ENCODE measurements at regions not wholly inside any gene's neighbourhood (a gene's known extent, or its start where the extent isn't known, plus 50 kb on each side); places are given as distances from the start of the nearest gene placed in this dataset.

- DNase-seq (ENCODE audit: low spot score), result no peak
- no peak overlapping the region for H3K27ac Mint-ChIP-seq
These were observed 142.7 kb upstream of the RBMS3 start for GRCh38 chr3:29138171-29138570.

DNA sequence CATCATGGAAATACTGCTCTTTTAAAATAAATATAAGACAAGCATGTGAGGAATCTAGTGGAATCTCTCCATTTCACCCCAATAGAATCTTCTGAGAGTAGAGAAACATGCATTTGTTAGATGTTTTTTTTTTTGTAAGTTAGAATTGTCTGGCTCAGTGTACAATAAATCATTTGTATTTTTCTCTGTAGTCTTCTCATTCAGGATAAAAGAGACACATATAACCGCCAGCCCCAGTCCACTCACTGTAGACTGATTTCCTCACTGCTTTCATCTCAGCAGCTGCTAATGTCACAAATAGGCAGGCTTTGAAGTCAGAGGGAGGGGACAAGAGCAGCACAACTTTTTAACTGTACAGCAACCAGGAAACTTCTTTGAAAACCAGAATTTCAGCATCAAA lies 140.2 kb upstream of the RBMS3 start:
- no peaks in the 10 kb centered on the region for H3K36me3 ChIP-seq
- H3K27ac ChIP-seq, result no peak overlapping the region
- no peaks in the 10 kb centered on the region for H3F3A ChIP-seq (ENCODE audit: low read depth)
- H3K27me3 ChIP-seq, result no peaks in the 10 kb centered on the region
- peak overlapping the region; percentile 66 for H2AFZ ChIP-seq (replicated peaks)
- no peak overlapping the region for H3K9ac ChIP-seq
- no peak overlapping the region for H3K27ac Mint-ChIP-seq
- no peaks in the 10 kb centered on the region for H3K36me3 Mint-ChIP-seq
- peaks cover 14% of the 10 kb centered on the region for H3K4me1 ChIP-seq
- H3K4me3 Mint-ChIP-seq, result no peak overlapping the region
- TF ChIP-seq EZH2 (IDR thresholded peaks at IDR 0.05), result no peak
- no peak for TF ChIP-seq EZH2phosphoT487 (IDR thresholded peaks at IDR 0.05)
- TF ChIP-seq CTCF (IDR thresholded peaks at IDR 0.05), result no peak
- no peaks in the 10 kb centered on the region for H3K79me2 ChIP-seq (ENCODE audit: low read depth)
- H3K4me3 ChIP-seq, result no peak overlapping the region
- H3K9me3 ChIP-seq (ENCODE audit: low read depth), result no peaks in the 10 kb centered on the region
- H3K4me2 ChIP-seq, result no peak overlapping the region
- no peaks in the 10 kb centered on the region for H4K20me1 ChIP-seq (ENCODE audit: low read depth)
- no peaks in the 10 kb centered on the region for H3K9me3 Mint-ChIP-seq
- no peak for DNase-seq (ENCODE audit: low spot score)
- peaks cover 5% of the 10 kb centered on the region for H3K4me1 Mint-ChIP-seq
- no peaks in the 10 kb centered on the region for H3K27me3 Mint-ChIP-seq (ENCODE audit: insufficient read depth, low read depth)

More at GRCh38 chr3:29138171-29138570, 142.7 kb upstream of the RBMS3 start:
- H3K9me3 ChIP-seq (ENCODE audit: low read depth), result no peaks in the 10 kb centered on the region
- H3K4me1 ChIP-seq, result peaks cover 14% of the 10 kb centered on the region
- no peak overlapping the region for H3K4me2 ChIP-seq
- peaks cover 6% of the 10 kb centered on the region for H3K4me1 Mint-ChIP-seq
- no peaks in the 10 kb centered on the region for H3K9me3 Mint-ChIP-seq
- no peaks in the 10 kb centered on the region for H3F3A ChIP-seq (ENCODE audit: low read depth)
- H3K9ac ChIP-seq, result no peak overlapping the region
- H2AFZ ChIP-seq (replicated peaks), result no peak overlapping the region
- no peaks in the 10 kb centered on the region for H4K20me1 ChIP-seq (ENCODE audit: low read depth)
- no peak overlapping the region for H3K4me3 ChIP-seq
- no peaks in the 10 kb centered on the region for H3K27me3 Mint-ChIP-seq (ENCODE audit: insufficient read depth, low read depth)
- no peaks in the 10 kb centered on the region for H3K36me3 Mint-ChIP-seq
- no peak for TF ChIP-seq EZH2phosphoT487 (IDR thresholded peaks at IDR 0.05)
- no peak for TF ChIP-seq EZH2 (IDR thresholded peaks at IDR 0.05)
- no peak for TF ChIP-seq CTCF (IDR thresholded peaks at IDR 0.05)
- no peaks in the 10 kb centered on the region for H3K36me3 ChIP-seq
- no peaks in the 10 kb centered on the region for H3K27me3 ChIP-seq
- no peaks in the 10 kb centered on the region for H3K79me2 ChIP-seq (ENCODE audit: low read depth)
- no peak overlapping the region for H3K27ac ChIP-seq
- no peak overlapping the region for H3K4me3 Mint-ChIP-seq

DNA sequence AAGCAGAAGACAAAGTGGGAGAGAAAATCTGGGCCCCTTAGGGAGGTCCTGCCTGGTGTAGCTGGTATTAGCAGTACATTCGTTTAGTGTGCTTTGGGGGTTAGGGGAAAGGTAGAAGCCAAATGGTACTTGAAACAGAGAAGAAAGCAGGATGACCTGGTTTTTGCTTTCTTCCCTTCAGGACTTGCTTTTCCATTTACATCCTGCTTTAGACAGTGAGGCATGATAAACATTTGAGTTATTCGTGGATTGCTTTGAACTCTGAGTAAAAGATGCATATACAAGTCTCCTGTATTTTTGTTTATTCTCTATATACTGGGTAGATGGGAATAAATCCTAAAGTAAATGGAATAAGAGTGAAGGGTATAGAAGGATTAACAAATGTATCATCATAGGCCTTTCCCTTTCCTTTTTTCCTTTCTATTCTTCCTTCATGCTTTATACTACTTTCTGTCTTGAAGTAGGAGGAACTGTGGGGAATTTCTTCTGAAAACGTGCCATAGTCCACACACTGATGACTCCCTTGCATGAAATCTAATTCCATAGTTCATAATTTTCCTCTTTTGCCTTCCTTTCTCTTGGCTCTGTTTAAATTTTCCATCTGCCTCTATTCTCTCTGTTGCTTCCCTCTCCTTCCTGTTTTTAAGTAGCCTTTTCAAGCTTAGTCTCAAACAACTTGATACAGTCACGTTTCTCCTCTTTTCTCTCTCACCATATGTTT lies 139.5 kb upstream of the RBMS3 start:
- Mint-ChIP-seq H3K27ac (no peak overlapping the region), H3K27me3 (ENCODE audit: insufficient read depth, low read depth) (no peaks in the 10 kb centered on the region), H3K4me3 (no peak overlapping the region), H3K9me3 (no peaks in the 10 kb centered on the region), H3K36me3 (no peaks in the 10 kb centered on the region), H3K4me1 (peaks cover 5% of the 10 kb centered on the region)
- peaks cover 14% of the 10 kb centered on the region for H3K4me1 ChIP-seq
- no peaks in the 10 kb centered on the region for H3F3A ChIP-seq (ENCODE audit: low read depth)
- DNase-seq (ENCODE audit: low spot score), result no peak
- H3K27ac ChIP-seq, result no peak overlapping the region
- no peak overlapping the region for H3K4me3 ChIP-seq
- no peaks in the 10 kb centered on the region for H3K9me3 ChIP-seq (ENCODE audit: low read depth)
- H3K4me2 ChIP-seq, result no peak overlapping the region
- TF ChIP-seq CTCF (IDR thresholded peaks at IDR 0.05), result no peak
- TF ChIP-seq EZH2phosphoT487 (IDR thresholded peaks at IDR 0.05), result no peak
- no peak for TF ChIP-seq EZH2 (IDR thresholded peaks at IDR 0.05)
- no peaks in the 10 kb centered on the region for H4K20me1 ChIP-seq (ENCODE audit: low read depth)
- H3K36me3 ChIP-seq, result no peaks in the 10 kb centered on the region
- no peak overlapping the region for H3K9ac ChIP-seq
- peak overlapping the region; percentile 66 for H2AFZ ChIP-seq (replicated peaks)
- no peaks in the 10 kb centered on the region for H3K79me2 ChIP-seq (ENCODE audit: low read depth)
- H3K27me3 ChIP-seq, result no peaks in the 10 kb centered on the region
